ENCODE measurements at regions not wholly inside any gene's neighbourhood (a gene's known extent, or its start where the extent isn't known, plus 50 kb on each side); places are given as distances from the start of the nearest gene placed in this dataset.
"Not testable (repeated sequence)": the region's sequence is repeated elsewhere in the genome, so short reads cannot be mapped to it uniquely, and the experiment has no call there.

DNA sequence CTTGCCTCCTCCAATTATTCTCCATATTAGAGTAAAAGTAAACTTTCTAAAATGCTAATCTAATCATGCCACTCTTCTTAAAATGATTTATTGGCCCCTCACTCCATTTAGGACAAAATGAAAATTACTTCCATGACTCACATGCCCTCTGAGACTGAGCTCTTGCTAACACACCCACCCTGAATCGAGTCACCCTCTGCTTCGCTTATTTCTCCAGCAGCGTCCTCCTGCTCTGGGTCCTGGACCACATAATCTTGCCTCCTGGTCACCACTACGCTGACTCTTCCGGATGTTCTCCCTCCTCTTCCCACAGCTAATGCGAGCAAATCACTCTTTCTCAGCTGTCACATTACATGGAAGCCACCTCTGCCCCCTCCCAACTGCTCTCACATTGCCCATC is 384.0 kb upstream of the FZD8 start:
- no peak for DNase-seq

DNA sequence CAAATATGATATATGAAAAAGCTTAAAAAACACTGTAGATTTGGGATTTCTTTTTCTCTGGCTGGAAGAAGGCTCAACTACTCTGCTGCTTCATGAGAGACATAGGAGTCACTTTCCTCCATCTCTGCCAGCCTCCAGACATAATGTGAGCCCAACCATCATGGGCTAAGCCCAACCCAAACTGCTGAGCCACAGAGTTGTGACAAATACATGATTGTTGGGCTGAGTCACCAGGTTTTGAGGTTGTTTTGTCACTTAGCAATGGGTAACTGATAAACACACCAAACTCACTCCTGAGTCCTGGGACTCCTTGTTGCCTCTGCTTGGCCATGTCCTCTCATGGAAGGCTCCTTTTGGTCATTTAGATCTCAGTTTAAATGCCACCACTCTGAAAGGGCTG is 381.8 kb upstream of the FZD8 start:
- no peak for DNase-seq

- DNase-seq, result no peak
Measured at GRCh38 chr10:36021096-36021495, 379.0 kb upstream of the FZD8 start.

GRCh38 chr10:36019749-36020148 is 377.7 kb upstream of the FZD8 start:
- no peak for DNase-seq

- no peak for DNase-seq
Measured at GRCh38 chr10:36018996-36019395, 376.9 kb upstream of the FZD8 start.

- DNase-seq, result no peak
Measured at GRCh38 chr10:36017137-36017536, 375.0 kb upstream of the FZD8 start.

GRCh38 chr10:36007369-36007768 is 365.3 kb upstream of the FZD8 start:
- DNase-seq, result no peak

DNA sequence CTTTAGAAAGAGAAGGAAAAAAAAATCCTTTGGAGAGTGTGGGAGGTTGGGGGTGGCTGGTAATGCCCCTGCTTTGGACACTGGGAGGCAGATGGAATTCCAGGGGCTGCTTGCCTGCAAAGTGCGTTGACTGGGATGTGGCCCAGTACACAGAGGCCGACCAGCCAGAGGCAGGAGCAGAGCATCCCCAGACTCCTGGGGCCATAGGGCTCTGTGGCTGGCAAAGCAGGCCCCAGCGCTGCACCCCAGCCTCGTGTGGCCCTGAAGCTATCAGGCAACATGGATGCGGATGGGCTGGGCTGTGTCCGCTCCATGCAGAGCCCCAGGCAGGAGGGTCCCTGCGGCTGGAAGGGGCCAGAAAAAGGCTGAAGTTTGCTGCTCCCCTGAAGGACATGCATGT is 361.6 kb upstream of the FZD8 start:
- no peak for DNase-seq

GRCh38 chr10:36003031-36003600 is 361.0 kb upstream of the FZD8 start:
- DNase-seq, result no peak

DNA sequence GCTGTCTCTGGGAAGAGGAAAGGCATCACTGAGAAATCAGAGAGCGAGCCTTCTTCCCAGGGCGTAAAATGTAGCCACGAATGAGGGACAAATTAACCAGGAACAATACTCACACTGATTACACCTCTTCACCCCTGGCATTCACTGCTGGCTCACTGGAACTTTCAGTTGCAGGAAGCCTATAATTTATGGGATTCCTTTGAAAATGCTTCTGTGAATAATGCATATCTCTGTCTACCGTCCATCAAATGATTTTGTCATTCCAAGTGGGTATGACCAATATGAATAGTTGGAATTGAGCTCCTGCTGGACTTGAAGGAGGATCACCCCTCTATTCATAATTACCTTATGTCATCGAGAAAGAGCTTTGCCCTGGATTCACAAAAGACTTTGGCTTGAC is 360.3 kb upstream of the FZD8 start:
- no peak for DNase-seq

GRCh38 chr10:36000754-36001153 is 358.7 kb upstream of the FZD8 start:
- DNase-seq, result not testable (repeated sequence)

- no peak for DNase-seq
Measured at GRCh38 chr10:35998026-35998425, 355.9 kb upstream of the FZD8 start.

- no peak for DNase-seq
Measured at GRCh38 chr10:35995485-35995884, 353.4 kb upstream of the FZD8 start.

GRCh38 chr10:35993591-35994515 is 351.8 kb upstream of the FZD8 start:
- no peak for DNase-seq

- DNase-seq, result no peak
Measured at GRCh38 chr10:35992107-35992506, 350.0 kb upstream of the FZD8 start.

DNA sequence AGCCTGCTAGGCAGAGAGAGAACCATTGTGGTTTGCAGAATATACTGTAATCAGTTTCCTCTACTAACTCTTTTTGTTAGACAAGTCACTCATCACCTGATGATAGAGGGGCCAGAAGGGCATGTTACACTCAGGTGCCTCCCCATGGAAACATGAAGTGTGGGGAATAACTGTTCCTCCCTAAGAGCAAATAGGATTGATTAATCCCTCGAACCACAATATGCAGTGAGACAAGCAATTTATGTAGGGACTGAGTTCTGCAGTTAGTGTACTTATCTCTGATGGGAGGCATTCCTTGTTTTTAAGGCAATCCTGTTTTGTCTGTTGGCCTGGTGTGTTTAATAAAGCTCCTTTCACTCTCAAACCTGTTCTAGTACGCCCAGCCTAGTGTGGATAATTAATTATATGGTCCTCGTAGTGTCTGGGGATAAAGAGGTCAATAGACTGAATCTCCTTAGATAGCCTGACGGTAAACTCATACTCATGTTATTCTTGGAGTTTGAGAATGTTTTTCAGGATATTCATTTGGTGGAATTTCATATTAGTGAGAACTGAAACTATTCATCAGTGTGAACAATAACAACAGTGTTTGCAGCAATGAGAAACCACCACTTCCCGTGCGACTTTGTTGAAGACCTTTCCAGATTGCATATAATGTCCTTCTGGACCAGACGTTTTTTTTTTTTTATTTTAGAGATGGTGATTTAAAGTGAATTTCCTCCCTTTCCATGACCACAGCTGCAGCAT is 344.8 kb upstream of the FZD8 start:
- DNase-seq, result no peak

DNA sequence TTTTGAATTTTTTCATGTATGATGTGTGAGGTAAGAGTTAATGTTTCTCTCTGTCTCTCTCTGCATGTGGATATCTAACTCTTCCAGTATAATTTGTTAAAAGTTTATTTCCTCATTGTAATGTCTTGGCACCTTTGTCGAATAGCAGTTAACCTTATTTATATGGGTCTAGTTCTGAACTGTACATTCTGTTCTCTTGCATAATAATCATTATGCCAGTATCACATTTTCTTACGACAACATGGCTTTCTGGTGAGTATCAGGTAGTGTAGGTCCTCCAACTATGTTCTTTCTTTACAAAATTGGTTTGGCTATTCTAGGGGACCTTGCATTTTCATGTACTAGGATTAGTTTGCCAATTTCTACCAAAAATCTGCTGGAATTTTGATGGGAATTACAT is 337.0 kb upstream of the FZD8 start:
- no peak for DNase-seq

DNA sequence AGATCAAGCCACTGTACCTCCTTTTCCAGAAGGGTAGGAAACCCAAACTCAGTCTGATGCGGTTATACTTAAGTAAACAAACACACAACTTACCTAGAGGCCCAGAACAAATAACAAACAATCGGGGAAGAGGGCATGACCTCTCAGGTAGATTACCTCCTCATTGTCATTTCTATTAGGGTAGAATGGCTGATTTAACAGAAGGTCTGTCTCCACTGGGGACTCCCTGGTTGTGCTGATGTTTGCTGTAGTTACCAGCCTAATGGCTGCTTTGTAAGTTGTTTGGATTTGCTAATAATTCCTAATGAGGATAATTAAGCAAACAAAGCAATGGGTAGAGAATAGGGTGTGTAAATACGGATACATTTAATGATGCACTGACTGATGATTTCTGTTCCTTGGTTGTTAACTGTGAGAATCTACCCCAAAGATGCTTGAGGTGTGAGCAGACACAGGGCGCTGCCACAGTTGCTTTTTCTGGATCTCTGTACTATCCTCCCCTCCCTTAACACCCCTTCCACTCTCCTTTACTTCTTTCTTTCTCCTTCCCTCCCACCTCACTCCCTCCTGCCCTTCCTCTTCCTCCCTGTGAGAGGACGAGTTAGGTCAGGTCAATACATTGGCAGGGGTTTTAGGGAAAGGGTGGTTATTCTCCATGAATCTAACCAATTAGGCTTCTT is 332.0 kb upstream of the FZD8 start:
- not testable (repeated sequence) for DNase-seq

GRCh38 chr10:35972275-35972674 is 330.2 kb upstream of the FZD8 start:
- no peak for DNase-seq

- no peak for DNase-seq
Measured at GRCh38 chr10:35971397-35971796, 329.3 kb upstream of the FZD8 start.

DNA sequence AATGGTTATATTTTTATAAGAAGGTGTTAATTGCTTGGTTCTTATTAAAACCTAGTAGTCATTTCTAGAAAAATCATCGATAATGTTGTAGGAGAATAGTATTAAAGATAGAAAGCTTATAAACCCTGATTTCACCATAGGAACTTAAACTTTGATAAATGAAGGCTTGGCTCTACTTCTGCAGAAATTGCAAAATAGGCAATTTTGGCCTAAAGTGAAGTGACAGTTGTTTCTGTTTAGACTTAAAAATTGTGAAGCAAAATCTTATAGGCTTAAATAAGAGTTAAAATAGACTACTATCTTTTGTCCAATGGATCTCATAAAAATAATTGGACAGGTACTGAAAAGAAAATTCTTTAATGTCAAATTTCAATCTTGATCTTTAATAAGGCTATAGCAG is 321.6 kb upstream of the FZD8 start:
- no peak for DNase-seq

- DNase-seq, result no peak
Measured at GRCh38 chr10:35961501-35961900, 319.4 kb upstream of the FZD8 start.

- no peak for DNase-seq
Measured at GRCh38 chr10:35959252-35959651, 317.2 kb upstream of the FZD8 start.

All from NCI-H526 treated with DMSO at 0.1 percent for 48 hours (cell line).